Naive thymus-derived CD4-positive, alpha-beta T cell (primary cell): ENCODE measurements at regions not wholly inside any gene's neighbourhood (a gene's known extent, or its start where the extent isn't known, plus 50 kb on each side); places are given as distances from the start of the nearest gene placed in this dataset.

Source experiments
- ATAC-seq: fragments of 150-1000 bp; cut with Tn5 transposase; 2 replicates; pipeline ENCODE4 v1.10.0; 2021; ENCODE audit warnings: mild to moderate bottlenecking, moderate library complexity
- CTCF ChIA-PET: fragments of 350-600 bp; sonication (Branson Sonifier 250); formaldehyde crosslinking; loops from one replicate; lab custom pipeline; 2021; ENCODE audit warnings: antibody characterized with exemption; lab: Charles Lee
- POLR2A ChIA-PET: fragments of 350-600 bp; sonication (Branson Sonifier 250); formaldehyde crosslinking; loops from one replicate; lab custom pipeline; 2021; ENCODE audit warnings: antibody characterized with exemption, inconsistent platforms; lab: Charles Lee
- DNase-seq, 9 donors: peaks; one replicate each; pipeline versions ENCODE4 v3.0.0 to v3.0.0-alpha.2; 2020 to 2022; ENCODE audit warnings: mixed read lengths in 1 of 9
- H3K27ac ChIP-seq: one replicate; pipeline ENCODE4 v1.7.0; 2013; ENCODE audit warnings: mild to moderate bottlenecking, low read depth, low read length, moderate library complexity
- H3K27me3 ChIP-seq, 2 donors: one replicate each; pipeline ENCODE4 v1.7.0; 2013; ENCODE audit warnings: low read length in 2 of 2, mild to moderate bottlenecking in 2 of 2, moderate library complexity in 2 of 2; ENCODE audit not compliant: control insufficient read depth in 2 of 2, insufficient read depth in 2 of 2
- H3K36me3 ChIP-seq, 3 experiments: 1 replicate in 2 of 3; 2 replicates in 1 of 3; pipeline ENCODE4 v1.7.0; 2013; ENCODE audit warnings: low read length in 3 of 3, mild to moderate bottlenecking in 3 of 3, moderate library complexity in 1 of 3; ENCODE audit not compliant: insufficient read depth in 3 of 3, control insufficient read depth in 2 of 3
- H3K4me1 ChIP-seq, 2 donors: one replicate each; pipeline ENCODE4 v1.7.0; 2013; ENCODE audit warnings: low read length in 2 of 2, mild to moderate bottlenecking in 2 of 2, moderate library complexity in 1 of 2; ENCODE audit not compliant: control insufficient read depth in 2 of 2, insufficient read depth in 2 of 2
- H3K4me3 ChIP-seq: 2 replicates; pipeline ENCODE4 v1.7.0; 2013; ENCODE audit warnings: mild to moderate bottlenecking, low read length
- H3K9me3 ChIP-seq, 3 experiments: 1 replicate in 2 of 3; 2 replicates in 1 of 3; pipeline ENCODE4 v1.7.0; 2013; ENCODE audit warnings: low read length in 3 of 3; ENCODE audit not compliant: control insufficient read depth in 2 of 3
- H3K27ac Mint-ChIP-seq, 9 donors: one replicate each; pipeline ENCODE4 v1.8.0; 2020 to 2022; ENCODE audit warnings: mixed read lengths in 9 of 9, mild to moderate bottlenecking in 8 of 9, moderate library complexity in 5 of 9, inconsistent platforms in 2 of 9
- H3K27me3 Mint-ChIP-seq, 5 donors: one replicate each; pipeline ENCODE4 v1.8.0; 2021 to 2022; ENCODE audit warnings: mixed read lengths in 5 of 5, mild to moderate bottlenecking in 1 of 5
- H3K36me3 Mint-ChIP-seq, 5 donors: one replicate each; pipeline ENCODE4 v1.8.0; 2020 to 2022; ENCODE audit warnings: mixed read lengths in 5 of 5, mild to moderate bottlenecking in 3 of 5, inconsistent platforms in 1 of 5
- H3K4me1 Mint-ChIP-seq, 7 donors: one replicate each; pipeline ENCODE4 v1.8.0; 2020 to 2022; ENCODE audit warnings: mixed read lengths in 7 of 7, mild to moderate bottlenecking in 3 of 7, inconsistent platforms in 1 of 7
- H3K4me3 Mint-ChIP-seq, 10 donors: one replicate each; pipeline ENCODE4 v1.8.0; 2020 to 2022; ENCODE audit warnings: mild to moderate bottlenecking in 10 of 10, mixed read lengths in 10 of 10, moderate library complexity in 6 of 10, inconsistent platforms in 2 of 10
- H3K9me3 Mint-ChIP-seq, 11 donors: one replicate each; pipeline ENCODE4 v1.8.0; 2020 to 2022; ENCODE audit warnings: mixed read lengths in 11 of 11, mild to moderate bottlenecking in 4 of 11, inconsistent platforms in 1 of 11, moderate library complexity in 1 of 11
- intact Hi-C, 2 donors: fragments of 100-400 bp; cut with micrococcal nuclease; formaldehyde crosslinking; loops; one replicate each; pipeline ENCODE4 v1.15.1; 2023

DNA sequence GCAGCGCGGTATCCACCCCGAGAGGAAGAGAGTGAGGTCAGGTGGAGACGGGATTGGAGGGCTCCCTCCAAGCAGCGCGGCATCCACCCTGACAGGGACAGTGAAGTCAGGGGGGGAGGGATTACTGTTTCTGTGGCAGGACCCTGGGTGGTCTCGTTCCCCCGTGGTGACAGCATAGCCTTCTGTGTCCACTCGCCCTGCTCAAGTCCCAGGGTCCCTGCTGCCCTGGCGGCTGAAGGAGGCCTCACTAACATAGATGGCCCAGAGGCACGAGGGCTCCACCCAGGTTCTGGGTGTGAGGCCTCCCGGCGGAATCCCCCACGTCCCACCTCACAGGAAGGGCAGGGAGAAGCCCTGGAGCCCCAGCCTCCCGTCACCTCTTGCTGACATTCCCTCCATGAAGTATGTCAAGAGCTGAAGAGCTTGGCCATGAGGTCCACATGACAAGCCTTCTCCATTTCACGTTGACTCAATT, 636.1 kb downstream of the BRD1 start:
- Mint-ChIP-seq H3K9me3 (peaks cover 0 to 3% (median 0%) of the 10 kb centered on the region in 11 donors), H3K4me1 (no peaks in the 10 kb centered on the region), H3K27me3 (peaks cover 0 to 46% (median 6%) of the 10 kb centered on the region in 5 donors), H3K36me3 (peaks cover 0 to 4% (median 0%) of the 10 kb centered on the region in 5 donors), H3K27ac (no peak overlapping the region), H3K4me3 (no peak overlapping the region)
- Histone ChIP-seq H3K27me3 (no peaks in the 10 kb centered on the region), H3K4me3 (no peak overlapping the region), H3K9me3 (no peaks in the 10 kb centered on the region), H3K4me1 (no peaks in the 10 kb centered on the region), H3K27ac (no peak overlapping the region), H3K36me3 (no peaks in the 10 kb centered on the region)
- CTCF ChIA-PET, result no interaction called here
- DNase-seq (no peak), ATAC-seq (no peak)
- POLR2A ChIA-PET, result no interaction called here
- intact Hi-C loops, result no loop called here

DNA sequence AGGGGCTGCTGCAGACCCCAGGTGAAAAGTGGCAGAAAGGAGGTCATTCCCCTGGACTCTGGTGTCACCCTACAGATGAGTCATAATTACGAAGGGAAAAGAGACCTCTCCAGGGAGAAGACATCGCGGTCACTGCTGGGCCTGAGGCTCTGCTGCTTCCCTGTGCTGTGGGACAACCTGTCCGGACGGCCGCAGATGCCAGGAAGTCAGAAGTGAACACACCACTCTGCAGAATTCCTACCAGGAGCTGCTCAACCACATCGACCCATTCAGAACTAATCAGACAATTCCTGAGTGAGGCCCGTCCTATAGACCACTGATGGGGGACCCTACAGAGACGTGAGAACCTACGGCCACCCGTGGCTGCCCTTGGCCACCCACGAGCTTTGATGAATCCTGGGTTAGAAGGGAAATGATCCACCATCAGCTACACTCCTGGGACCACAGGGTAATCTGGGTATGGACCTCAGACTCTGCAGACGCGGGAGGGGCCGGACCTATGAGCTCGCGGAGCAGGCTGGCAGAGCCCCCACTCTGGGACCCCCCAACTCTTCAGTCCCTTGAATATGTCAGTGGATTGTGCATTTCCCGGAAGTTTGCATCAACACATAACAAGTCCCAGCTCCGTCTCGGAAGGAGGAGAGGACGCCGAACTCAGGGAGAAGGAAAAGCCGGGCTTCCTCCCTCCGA, 636.7 kb downstream of the BRD1 start:
- Mint-ChIP-seq H3K9me3 (peaks cover 0 to 3% (median 0%) of the 10 kb centered on the region in 11 donors), H3K4me3 (no peak overlapping the region), H3K4me1 (no peaks in the 10 kb centered on the region), H3K27ac (no peak overlapping the region), H3K27me3 (peaks cover 0 to 51% (median 9%) of the 10 kb centered on the region in 5 donors), H3K36me3 (peaks cover 0 to 4% (median 0%) of the 10 kb centered on the region in 5 donors)
- intact Hi-C loops, result no loop called here
- DNase-seq (no peak), ATAC-seq (no peak)
- Histone ChIP-seq H3K9me3 (no peaks in the 10 kb centered on the region), H3K4me1 (no peaks in the 10 kb centered on the region), H3K27ac (no peak overlapping the region), H3K4me3 (no peak overlapping the region), H3K36me3 (no peaks in the 10 kb centered on the region), H3K27me3 (no peaks in the 10 kb centered on the region)
- CTCF ChIA-PET, result no interaction called here
- POLR2A ChIA-PET, result no interaction called here

DNA sequence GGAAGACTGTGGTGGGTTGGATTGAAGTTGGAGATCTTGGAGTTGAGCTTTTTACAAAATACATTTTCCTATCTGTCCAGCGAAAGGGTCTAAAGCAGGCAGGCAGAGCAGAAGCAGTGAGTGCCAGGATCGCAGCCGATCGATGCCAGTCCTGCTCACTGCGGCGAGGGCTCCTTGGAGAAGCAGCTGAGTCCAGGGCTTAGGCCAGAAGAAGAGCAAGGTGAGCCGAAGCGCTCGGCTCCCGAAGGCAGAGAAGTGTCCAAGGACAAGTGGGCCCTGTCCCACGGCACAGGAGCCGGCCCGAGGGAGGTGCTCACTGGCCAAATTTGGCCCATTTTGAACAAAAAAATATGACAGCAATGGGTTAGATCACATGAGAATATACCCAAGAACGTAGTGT, 637.8 kb downstream of the BRD1 start:
- intact Hi-C loops, result no loop called here
- Histone ChIP-seq H3K27me3 (no peaks in the 10 kb centered on the region), H3K9me3 (no peaks in the 10 kb centered on the region), H3K27ac (no peak overlapping the region), H3K36me3 (no peaks in the 10 kb centered on the region), H3K4me1 (no peaks in the 10 kb centered on the region), H3K4me3 (no peak overlapping the region)
- Mint-ChIP-seq H3K27ac (no peak overlapping the region), H3K9me3 (peaks cover 0 to 3% (median 0%) of the 10 kb centered on the region in 11 donors), H3K4me3 (no peak overlapping the region), H3K36me3 (peaks cover 0 to 4% (median 0%) of the 10 kb centered on the region in 5 donors), H3K27me3 (peaks cover 0 to 61% (median 10%) of the 10 kb centered on the region in 5 donors), H3K4me1 (no peaks in the 10 kb centered on the region)
- DNase-seq, result no peak
- ATAC-seq, result no peak
- CTCF ChIA-PET, result no interaction called here
- POLR2A ChIA-PET, result no interaction called here

DNA sequence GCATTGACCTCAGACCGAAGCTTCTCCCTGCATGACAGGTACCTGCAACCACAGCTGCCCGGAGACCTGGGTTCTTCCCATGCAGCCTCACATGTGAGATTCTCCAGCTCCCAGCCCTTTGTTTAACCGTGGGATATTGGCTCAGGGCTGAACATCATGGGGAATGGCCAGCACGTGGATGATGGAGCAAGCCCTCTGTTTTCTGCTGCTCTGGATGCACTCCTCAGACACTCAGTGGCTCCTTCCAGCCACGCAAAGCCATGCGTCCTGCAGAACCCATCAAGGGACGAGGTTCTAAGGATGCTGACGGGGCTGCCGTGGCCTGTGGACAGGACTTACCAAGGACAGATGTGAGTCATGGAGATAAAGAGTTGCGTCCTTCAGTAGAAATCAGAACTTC, 639.1 kb downstream of the BRD1 start:
- no peak overlapping the region for H3K27ac Mint-ChIP-seq
- no peak for ATAC-seq
- H3K4me1 ChIP-seq, result no peaks in the 10 kb centered on the region
- H3K27ac ChIP-seq, result no peak overlapping the region
- POLR2A ChIA-PET, result no interaction called here
- H3K4me3 ChIP-seq, result no peak overlapping the region
- H3K4me3 Mint-ChIP-seq, result no peak overlapping the region
- CTCF ChIA-PET, result no interaction called here
- H3K9me3 ChIP-seq, result no peaks in the 10 kb centered on the region
- H3K36me3 Mint-ChIP-seq, result peaks cover 0 to 4% (median 0%) of the 10 kb centered on the region in 5 donors
- H3K9me3 Mint-ChIP-seq, result peaks cover 0 to 3% (median 0%) of the 10 kb centered on the region in 11 donors
- no peak for DNase-seq
- no peaks in the 10 kb centered on the region for H3K4me1 Mint-ChIP-seq
- H3K36me3 ChIP-seq, result no peaks in the 10 kb centered on the region
- no peaks in the 10 kb centered on the region for H3K27me3 ChIP-seq
- intact Hi-C loops, result no loop called here
- peaks cover 0 to 61% (median 10%) of the 10 kb centered on the region in 5 donors for H3K27me3 Mint-ChIP-seq

DNA sequence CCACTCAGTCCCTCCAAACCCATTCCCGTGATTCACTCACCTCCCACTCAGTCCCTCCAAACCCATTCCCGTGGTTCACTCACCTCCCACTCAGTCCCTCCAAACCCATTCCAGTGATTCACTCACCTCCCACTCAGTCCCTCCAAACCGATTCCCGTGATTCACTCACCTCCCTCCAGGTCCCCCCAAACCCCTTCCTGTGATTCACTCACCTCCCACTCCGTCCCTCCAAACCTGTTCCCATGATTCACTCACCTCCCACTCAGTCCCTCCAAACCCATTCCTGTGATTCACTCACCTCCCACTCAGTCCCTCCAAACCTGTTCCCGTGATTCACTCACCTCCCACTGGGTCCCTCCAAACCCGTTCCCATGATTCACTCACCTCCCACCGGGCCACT, 639.6 kb downstream of the BRD1 start:
- H3K27me3 ChIP-seq, result no peaks in the 10 kb centered on the region
- H3K9me3 ChIP-seq, result no peaks in the 10 kb centered on the region
- intact Hi-C loops, result no loop called here
- Mint-ChIP-seq H3K4me3 (no peak overlapping the region), H3K27ac (no peak overlapping the region), H3K27me3 (peaks cover 0 to 64% (median 10%) of the 10 kb centered on the region in 5 donors), H3K4me1 (no peaks in the 10 kb centered on the region), H3K9me3 (peaks cover 0 to 3% (median 0%) of the 10 kb centered on the region in 11 donors), H3K36me3 (peaks cover 0 to 4% (median 0%) of the 10 kb centered on the region in 5 donors)
- no peak overlapping the region for H3K4me3 ChIP-seq
- DNase-seq (no peak), ATAC-seq (no peak)
- ChIA-PET POLR2A (no interaction called here), CTCF (no interaction called here)
- H3K4me1 ChIP-seq, result no peaks in the 10 kb centered on the region
- no peak overlapping the region for H3K27ac ChIP-seq
- H3K36me3 ChIP-seq, result no peaks in the 10 kb centered on the region

DNA sequence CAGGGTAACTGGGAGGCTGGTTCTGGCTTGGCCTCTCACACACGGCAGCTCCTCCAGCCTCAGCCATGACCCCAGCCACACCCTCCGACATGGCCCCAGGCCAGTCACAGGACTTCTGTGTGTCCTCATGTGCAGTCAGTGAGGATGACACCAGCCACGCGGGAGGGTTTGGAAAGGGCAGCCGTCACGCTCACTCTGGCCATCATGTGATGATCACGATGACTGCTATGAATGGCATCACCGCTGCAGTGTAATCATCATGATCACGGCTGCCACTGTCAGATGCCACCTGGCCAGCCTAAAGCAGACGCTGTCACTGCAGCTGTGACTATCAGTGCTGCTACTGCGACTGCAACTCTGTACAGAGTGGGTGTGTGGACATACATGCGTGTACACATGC, 640.9 kb downstream of the BRD1 start:
- H3K9me3 Mint-ChIP-seq, result peaks cover 0 to 3% (median 0%) of the 10 kb centered on the region in 11 donors
- CTCF ChIA-PET, result no interaction called here
- Histone ChIP-seq H3K4me1 (no peaks in the 10 kb centered on the region), H3K9me3 (no peaks in the 10 kb centered on the region), H3K27me3 (no peaks in the 10 kb centered on the region), H3K27ac (no peak overlapping the region), H3K4me3 (no peak overlapping the region), H3K36me3 (no peaks in the 10 kb centered on the region)
- peaks cover 0 to 59% (median 10%) of the 10 kb centered on the region in 5 donors for H3K27me3 Mint-ChIP-seq
- intact Hi-C loops, result no loop called here
- peaks cover 0 to 4% (median 0%) of the 10 kb centered on the region in 5 donors for H3K36me3 Mint-ChIP-seq
- no peak for ATAC-seq
- POLR2A ChIA-PET, result no interaction called here
- DNase-seq, result no peak
- H3K4me3 Mint-ChIP-seq, result no peak overlapping the region
- no peaks in the 10 kb centered on the region for H3K4me1 Mint-ChIP-seq
- H3K27ac Mint-ChIP-seq, result no peak overlapping the region

DNA sequence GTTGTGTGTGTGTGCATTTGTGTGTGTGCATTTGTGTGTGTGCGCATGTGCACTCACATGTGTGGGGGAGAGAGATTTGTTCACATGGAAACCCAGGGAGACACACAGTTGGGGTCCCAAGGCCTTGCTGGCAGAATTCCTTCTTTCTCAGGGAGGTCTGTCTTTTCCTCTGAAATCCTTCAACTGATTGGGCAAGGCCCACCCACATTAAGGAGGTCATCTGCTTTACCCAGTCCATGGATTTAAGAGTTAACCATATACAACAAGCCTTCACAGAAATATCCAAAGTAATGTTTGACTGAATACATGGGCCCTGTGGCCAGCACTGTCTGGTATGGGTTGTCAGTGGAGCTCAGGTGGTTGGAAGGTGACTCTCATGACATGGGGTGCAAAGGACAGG, 641.4 kb downstream of the BRD1 start:
- ChIA-PET POLR2A (no interaction called here), CTCF (no interaction called here)
- DNase-seq (no peak), ATAC-seq (no peak)
- H3K4me3 ChIP-seq, result no peak overlapping the region
- no peaks in the 10 kb centered on the region for H3K4me1 ChIP-seq
- Mint-ChIP-seq H3K36me3 (peaks cover 0 to 4% (median 0%) of the 10 kb centered on the region in 5 donors), H3K4me1 (no peaks in the 10 kb centered on the region), H3K27ac (no peak overlapping the region), H3K27me3 (peaks cover 0 to 56% (median 10%) of the 10 kb centered on the region in 5 donors), H3K9me3 (peaks cover 0 to 3% (median 0%) of the 10 kb centered on the region in 11 donors), H3K4me3 (no peak overlapping the region)
- intact Hi-C loops, result no loop called here
- no peaks in the 10 kb centered on the region for H3K9me3 ChIP-seq
- no peaks in the 10 kb centered on the region for H3K27me3 ChIP-seq
- no peaks in the 10 kb centered on the region for H3K36me3 ChIP-seq
- H3K27ac ChIP-seq, result no peak overlapping the region
